Bronchial epithelial cell (primary cell): ENCODE measurements at regions not wholly inside any gene's neighbourhood (a gene's known extent, or its start where the extent isn't known, plus 50 kb on each side); places are given as distances from the start of the nearest gene placed in this dataset.
"Not testable (repeated sequence)": the region's sequence is repeated elsewhere in the genome, so short reads cannot be mapped to it uniquely, and the experiment has no call there.

Experiments
- DNase-seq: peaks from one replicate; pipeline ENCODE4 v3.0.0-alpha.2; 2010; ENCODE audit warnings: low read depth
- FAIRE-seq: peaks from 2 replicates; lab custom pipeline; 2011; peaks lifted over from hg19 to GRCh38; lab: Jason Lieb, UNC
- H3K27me3 ChIP-seq: 2 replicates; pipeline ENCODE4 v1.5.1; 2011; ENCODE audit warnings: low read length; ENCODE audit not compliant: control insufficient read depth, insufficient read depth
- H3K36me3 ChIP-seq: 2 replicates; pipeline ENCODE4 v1.5.1; 2011; ENCODE audit warnings: low read length; ENCODE audit not compliant: control insufficient read depth, insufficient read depth
- H3K4me3 ChIP-seq: 2 replicates; pipeline ENCODE4 v1.5.1; 2011; ENCODE audit warnings: mild to moderate bottlenecking, low read depth, low read length, control low read depth
- CTCF ChIP-seq: IDR thresholded peaks from 2 replicates; pipeline ENCODE4 v1.5.1; 2011; ENCODE audit warnings: mild to moderate bottlenecking, moderate library complexity, low read length, control low read depth, inconsistent platforms; ENCODE audit not compliant: insufficient read depth, severe bottlenecking

- FAIRE-seq = no peak
- no peak for TF ChIP-seq CTCF
- H3K27me3 ChIP-seq = no peaks in the 10 kb centered on the region
- no peaks in the 10 kb centered on the region for H3K36me3 ChIP-seq
- no peak for DNase-seq
- no peak overlapping the region for H3K4me3 ChIP-seq
Measured at GRCh38 chr13:80679423-80679822, 338.5 kb upstream of the SPRY2 start.

- Histone ChIP-seq H3K4me3 (no peak overlapping the region), H3K27me3 (no peaks in the 10 kb centered on the region), H3K36me3 (no peaks in the 10 kb centered on the region)
- TF ChIP-seq CTCF = no peak
- FAIRE-seq (no peak), DNase-seq (no peak)
Measured at GRCh38 chr13:80677227-80677626, 336.3 kb upstream of the SPRY2 start.

DNA sequence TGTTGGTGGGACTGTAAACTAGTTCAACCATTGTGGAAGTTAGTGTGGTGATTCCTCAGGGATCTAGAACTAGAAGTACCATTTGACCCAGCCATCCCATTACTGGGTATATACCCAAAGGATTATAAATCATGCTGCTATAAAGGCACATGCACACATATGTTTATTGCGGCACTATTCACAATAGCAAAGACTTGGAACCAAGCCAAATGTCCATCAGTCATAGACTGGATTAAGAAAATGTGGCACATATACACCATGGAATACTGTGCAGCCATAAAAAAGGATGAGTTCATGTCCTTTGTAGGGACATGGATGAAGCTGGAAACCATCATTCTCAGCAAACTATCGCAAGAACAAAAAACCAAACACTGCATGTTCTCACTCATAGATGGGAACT lies 334.5 kb upstream of the SPRY2 start:
- DNase-seq, FAIRE-seq, H3K27me3 ChIP-seq, H3K36me3 ChIP-seq, H3K4me3 ChIP-seq: not testable (repeated sequence)

DNA sequence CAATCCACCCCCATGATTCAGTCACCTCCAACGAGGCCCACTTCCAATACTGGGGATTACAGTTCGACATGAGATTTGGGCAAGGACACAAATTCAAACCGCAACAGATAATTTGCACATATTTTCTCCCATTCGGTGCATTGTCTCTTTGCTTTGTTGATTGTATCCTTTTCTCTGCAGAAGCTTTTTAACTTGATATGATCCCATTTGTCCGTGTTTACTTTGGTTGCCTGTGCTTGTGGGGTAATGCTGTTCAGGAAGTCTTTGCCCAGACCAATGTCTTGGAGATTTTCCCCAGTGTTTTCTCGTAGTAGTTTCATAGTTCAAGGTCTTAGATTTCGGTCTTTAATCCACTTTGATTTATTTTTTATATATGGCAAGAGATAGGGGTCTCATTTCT lies 330.8 kb upstream of the SPRY2 start:
- Histone ChIP-seq H3K4me3 (no peak overlapping the region), H3K36me3 (no peaks in the 10 kb centered on the region), H3K27me3 (no peaks in the 10 kb centered on the region)
- TF ChIP-seq CTCF = no peak
- DNase-seq = no peak
- no peak for FAIRE-seq

- Histone ChIP-seq H3K36me3 (no peaks in the 10 kb centered on the region), H3K27me3 (no peaks in the 10 kb centered on the region), H3K4me3 (no peak overlapping the region)
- no peak for TF ChIP-seq CTCF
- FAIRE-seq = no peak
- no peak for DNase-seq
Measured at GRCh38 chr13:80669112-80669511, 328.2 kb upstream of the SPRY2 start.

GRCh38 chr13:80668452-80668851 lies 327.5 kb upstream of the SPRY2 start:
- no peaks in the 10 kb centered on the region for H3K27me3 ChIP-seq
- no peak overlapping the region for H3K4me3 ChIP-seq
- TF ChIP-seq CTCF = no peak
- no peaks in the 10 kb centered on the region for H3K36me3 ChIP-seq
- DNase-seq = no peak
- FAIRE-seq = no peak
